ENCODE measurements at regions not wholly inside any gene's neighbourhood (a gene's known extent, or its start where the extent isn't known, plus 50 kb on each side); places are given as distances from the start of the nearest gene placed in this dataset.
"Not testable (repeated sequence)": the region's sequence is repeated elsewhere in the genome, so short reads cannot be mapped to it uniquely, and the experiment has no call there.

DNA sequence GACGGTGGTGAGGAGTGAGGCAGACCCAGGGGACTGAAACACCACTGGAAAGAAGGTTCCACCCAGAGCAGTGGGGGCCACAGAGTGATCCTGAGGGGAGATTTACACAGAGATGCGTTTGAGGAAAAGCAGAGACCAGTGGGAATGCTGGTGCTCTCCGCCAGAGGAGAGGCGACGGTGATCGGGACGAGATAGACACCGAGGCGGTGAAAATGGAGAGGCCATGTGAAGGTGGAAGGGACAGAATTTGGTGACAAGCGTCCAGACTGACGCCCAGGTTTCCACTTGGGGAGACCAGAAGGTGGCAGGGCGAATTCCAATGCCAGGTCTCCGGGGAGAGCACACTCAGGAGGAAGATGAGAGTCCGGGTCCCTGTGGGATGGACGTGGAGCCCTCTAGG lies 374.8 kb downstream of the CNTNAP3B start:
- DNase-seq: not testable (repeated sequence)

DNA sequence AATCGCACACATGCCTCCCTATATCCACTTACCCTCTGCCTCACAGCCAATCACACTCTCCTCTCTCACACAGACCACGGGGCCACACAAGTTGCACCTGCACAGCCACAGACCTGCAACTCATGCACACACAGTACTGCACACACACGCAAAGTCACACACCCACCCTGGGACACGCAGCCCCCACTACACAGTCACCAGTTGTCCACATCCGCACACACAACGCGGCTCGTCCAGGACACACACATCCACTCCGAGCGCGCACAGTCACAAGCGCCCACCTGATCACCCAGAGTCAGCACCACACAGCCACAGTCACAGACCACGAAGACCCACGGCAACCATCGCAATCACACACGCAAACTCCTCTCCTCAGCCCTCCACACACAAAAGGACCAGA lies 387.3 kb downstream of the CNTNAP3B start:
- not testable (repeated sequence) for DNase-seq

GRCh38 chr9:41741173-41741572 lies 388.1 kb downstream of the CNTNAP3B start:
- not testable (repeated sequence) for DNase-seq

DNA sequence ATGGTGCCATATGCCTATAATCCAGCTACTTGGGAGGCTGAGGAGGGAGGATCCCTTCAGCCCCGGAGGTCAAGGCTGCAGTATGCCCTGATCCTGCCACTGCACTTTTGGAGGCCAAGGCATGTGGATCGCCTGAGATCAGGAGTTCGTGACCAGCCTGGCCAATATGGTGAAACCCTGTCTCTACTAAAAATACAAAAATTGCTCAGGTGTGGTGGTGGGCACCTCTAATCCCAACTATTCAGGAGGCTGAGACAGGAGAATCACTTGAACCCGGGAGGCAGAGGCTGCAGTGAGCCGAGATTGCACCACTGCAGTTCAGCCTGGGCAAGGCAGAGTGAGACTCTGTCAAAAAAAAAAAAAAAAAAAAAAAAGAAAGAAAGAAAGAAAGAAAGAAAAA lies 390.5 kb downstream of the CNTNAP3B start:
- not testable (repeated sequence) for DNase-seq

- not testable (repeated sequence) for DNase-seq
Measured at GRCh38 chr9:41699190-41699589, 430.0 kb downstream of the CNTNAP3B start.

DNA sequence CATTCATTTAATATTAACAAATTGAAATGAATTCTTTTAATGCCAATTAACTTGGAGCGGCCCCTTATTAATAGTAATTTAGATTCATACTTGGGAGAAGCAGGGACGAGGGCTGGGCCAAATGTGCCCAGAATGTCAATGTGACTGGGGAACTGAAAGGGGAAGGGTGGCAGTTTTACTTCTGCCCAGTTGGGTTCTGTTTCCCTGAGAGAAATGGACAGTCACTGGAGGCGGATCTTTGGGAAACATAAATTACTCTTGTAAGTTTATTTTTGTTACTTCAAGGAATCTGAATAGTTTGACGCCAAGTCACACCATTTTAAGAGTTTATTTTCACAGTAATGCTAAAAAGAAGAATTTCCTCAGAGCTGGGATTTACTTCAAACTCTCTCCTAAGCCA lies 432.1 kb downstream of the CNTNAP3B start:
- not testable (repeated sequence) for DNase-seq

GRCh38 chr9:41679312-41679711 lies 449.9 kb downstream of the CNTNAP3B start:
- DNase-seq: not testable (repeated sequence)

DNA sequence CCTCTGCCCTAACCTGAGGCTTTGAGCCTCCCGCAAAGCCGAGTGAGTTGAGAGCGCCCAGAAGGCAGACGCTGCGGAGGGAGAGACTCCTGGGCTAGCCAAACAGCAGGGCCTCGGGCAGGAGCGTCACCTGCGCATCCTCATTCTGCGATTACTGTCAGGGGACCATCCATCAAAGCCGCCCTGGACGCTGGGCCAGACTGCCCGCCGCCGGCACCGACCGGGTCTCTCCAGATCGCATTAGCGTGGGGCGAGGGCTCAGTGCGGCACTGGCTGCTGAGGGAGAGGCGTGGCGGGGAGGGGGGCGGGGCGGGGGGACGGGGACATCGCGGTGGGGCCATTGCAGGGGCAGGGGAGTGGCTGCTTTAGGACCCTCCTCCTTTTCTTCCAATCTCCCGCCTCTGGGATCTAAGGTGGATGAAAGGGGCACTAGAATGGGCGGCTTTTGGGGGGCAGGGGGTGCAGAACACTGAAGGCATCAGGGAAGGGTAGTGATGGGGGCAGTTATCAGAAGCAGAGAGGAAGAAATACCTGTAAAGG lies 465.7 kb downstream of the CNTNAP3B start:
- not testable (repeated sequence) for DNase-seq

DNA sequence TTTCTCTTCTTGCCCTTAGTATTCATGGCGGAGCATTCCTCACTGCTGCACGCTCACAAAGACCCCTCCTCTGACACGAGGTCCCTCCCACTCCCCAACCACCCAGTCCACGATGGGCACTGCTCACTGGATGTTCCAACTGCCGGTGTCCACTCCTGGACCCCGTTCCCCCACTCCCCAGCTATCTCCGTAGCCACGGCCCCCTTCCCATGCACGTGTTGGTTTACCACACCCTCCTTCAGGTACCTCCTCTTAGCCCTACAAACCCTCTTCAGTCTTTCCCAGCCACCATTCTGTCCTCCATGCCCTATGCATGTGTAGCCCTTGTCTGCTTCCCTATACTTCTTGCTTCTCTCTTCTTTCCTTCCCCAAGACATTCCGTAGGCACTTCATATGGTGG lies 469.6 kb upstream of the ZNG1F start:
- not testable (repeated sequence) for DNase-seq

GRCh38 chr9:41658116-41658515 lies 469.0 kb upstream of the ZNG1F start:
- not testable (repeated sequence) for DNase-seq

DNA sequence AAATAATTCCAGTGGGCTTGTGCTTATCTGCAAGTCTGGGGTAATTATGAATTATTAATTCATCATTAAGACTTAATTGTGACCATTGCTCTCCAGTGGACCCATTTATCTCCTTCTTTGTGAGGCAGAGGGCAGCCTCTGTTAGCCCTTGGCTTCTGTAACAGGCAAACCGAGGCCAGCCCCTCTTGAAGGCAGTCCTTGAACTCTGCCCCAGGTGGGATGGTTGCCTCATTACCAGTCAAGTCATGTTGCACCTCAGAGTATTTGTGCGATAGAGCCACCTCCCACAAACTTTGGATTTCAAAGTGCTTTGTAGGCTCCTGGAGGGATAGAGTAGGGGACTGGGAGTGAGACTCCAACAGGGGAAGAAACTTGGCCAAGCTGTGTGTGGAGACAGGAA lies 468.0 kb upstream of the ZNG1F start:
- DNase-seq: not testable (repeated sequence)

GRCh38 chr9:41655071-41655554 lies 466.0 kb upstream of the ZNG1F start:
- DNase-seq: not testable (repeated sequence)

DNA sequence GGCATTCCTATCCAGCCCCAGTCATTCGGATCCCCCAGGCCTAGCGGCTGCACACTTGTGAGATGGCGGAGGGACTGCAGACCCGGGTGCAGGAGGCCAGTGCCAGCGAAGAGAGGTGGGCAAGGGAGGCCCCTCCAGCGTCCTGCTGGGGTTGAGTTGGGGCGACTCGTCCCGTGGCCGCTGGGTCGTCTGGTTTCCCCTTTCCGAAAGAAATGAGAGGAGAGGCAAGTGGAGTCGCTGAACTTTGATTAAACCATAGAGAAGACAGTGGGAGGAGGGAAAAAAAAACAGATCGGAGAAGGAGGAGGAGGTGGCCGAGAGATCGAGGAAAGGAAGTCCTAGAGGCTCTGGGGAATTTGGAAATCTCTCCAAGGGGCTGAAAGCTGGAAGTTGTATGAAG lies 465.2 kb upstream of the ZNG1F start:
- not testable (repeated sequence) for DNase-seq

DNA sequence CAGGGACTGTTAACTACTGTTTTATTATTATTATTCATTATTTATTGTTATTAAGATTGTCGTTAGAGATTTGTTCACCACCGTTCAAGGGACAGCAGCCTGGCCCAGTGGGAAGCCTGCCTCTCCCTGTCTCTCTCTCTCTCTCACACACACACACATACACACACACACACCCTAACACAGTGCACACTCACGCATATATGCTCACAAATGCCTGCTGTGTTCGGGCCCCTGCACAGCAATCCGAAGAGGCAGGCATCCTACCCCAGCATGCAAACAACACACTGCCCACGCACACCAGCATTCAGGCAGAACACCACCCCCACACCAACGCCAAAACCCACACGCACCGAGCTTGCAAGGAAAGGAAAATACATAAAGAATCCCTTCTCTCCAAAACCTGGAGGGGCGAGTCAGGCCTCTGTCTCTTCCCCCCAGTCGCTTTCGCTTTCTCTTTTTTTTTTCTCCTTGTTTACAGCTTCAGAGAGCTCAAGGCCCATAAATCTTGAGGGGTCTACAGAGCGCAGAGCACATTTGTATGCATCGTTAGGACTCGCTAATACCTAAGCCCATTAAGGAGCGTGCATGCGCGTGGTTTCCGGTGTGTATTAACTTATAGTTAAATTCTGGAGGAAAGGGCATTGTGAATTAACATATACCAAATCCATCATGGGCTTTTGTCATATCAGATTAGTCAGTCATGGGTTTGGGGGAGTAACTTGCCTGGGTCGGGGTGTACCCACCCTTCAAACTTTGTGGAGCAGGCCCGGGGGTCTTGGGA lies 464.6 kb upstream of the ZNG1F start:
- DNase-seq: not testable (repeated sequence)

GRCh38 chr9:41652800-41653199 lies 463.7 kb upstream of the ZNG1F start:
- DNase-seq: not testable (repeated sequence)

GRCh38 chr9:41652100-41652713 lies 463.1 kb upstream of the ZNG1F start:
- DNase-seq: not testable (repeated sequence)

DNA sequence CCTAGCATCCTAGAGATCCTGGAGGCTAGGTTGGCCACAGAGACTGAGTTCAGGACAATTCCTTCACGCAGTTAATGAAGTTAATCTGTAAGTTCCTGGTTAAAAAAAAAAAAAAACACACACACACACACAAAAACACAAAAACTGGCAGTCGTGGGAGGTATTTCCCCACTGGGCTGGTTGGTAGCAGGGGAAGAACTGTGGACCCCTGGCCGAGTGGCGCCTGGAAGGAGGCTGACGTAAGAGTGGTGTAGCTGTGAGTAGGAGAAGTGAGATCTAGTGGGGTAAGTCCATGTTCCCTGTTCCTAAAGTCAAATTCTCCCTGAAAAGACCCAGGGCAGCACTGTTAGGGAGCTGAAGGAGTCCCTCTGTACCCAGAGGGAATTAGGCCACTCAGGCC lies 461.0 kb upstream of the ZNG1F start:
- DNase-seq: not testable (repeated sequence)

DNA sequence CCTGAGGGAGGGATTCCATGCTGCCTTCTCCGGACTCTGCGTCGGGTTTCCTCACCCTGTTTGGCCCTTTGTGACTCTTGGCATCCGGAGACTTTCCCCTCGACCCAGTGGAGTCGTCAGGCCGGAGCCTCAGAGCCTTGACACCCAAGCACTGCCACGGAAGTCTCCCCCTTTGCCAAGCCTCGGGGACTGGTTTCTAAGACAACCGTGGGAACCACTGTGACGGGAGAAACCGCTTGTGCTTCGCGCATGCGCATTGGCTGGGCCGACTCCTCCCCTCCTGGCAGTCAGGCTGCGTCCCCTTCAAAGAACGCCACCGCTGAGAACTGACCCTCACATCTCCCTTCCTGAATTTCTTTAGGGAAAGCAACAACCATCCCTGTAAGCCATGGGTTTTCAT lies 459.4 kb upstream of the ZNG1F start:
- not testable (repeated sequence) for DNase-seq

DNA sequence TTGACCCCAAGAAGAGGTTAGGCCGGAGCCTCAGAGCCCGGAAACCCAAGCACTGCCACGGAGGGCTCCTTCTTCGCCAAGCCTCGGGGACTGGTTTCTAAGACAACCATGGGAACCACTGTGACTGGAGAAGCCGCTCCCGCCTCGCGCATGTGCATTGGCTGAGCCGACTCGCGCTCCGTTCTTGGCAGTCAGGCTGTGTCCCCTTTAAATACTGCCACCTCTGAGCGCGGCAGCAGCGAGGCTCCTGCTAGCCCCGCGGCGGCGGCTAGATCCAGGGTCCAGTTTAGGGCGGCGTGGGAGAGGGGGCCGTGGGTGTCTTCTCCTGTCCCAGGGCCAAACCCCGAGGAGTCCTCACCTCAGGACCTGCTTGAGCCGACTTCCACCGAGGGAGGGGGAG lies 457.1 kb upstream of the ZNG1F start:
- DNase-seq: not testable (repeated sequence)

- peak; percentile 49 to 66 for DNase-seq
Measured at GRCh38 chr9:41643571-41644279, 454.6 kb upstream of the ZNG1F start.

- DNase-seq: not testable (repeated sequence)
Measured at GRCh38 chr9:41633726-41634125, 444.6 kb upstream of the ZNG1F start.

GRCh38 chr9:41623666-41624065 lies 434.5 kb upstream of the ZNG1F start:
- not testable (repeated sequence) for DNase-seq

GRCh38 chr9:41619254-41619653 lies 430.1 kb upstream of the ZNG1F start:
- DNase-seq: not testable (repeated sequence)

All from Kasumi-1 (cell line).